AG08395 (cell line): ENCODE measurements at regions not wholly inside any gene's neighbourhood (a gene's known extent, or its start where the extent isn't known, plus 50 kb on each side); places are given as distances from the start of the nearest gene placed in this dataset.

Experiments used
- DNase-seq: peaks from one replicate; pipeline ENCODE4 v3.0.0; 2012; ENCODE audit warnings: mixed read lengths, low spot score

GRCh38 chr3:182725372-182726251 lies 67.7 kb upstream of the ATP11B start:
- peak; percentile 12 for DNase-seq

GRCh38 chr3:182726258-182727142 lies 66.8 kb upstream of the ATP11B start:
- no peak for DNase-seq

- no peak for DNase-seq
These were observed 65.1 kb upstream of the ATP11B start for GRCh38 chr3:182728238-182728637.

GRCh38 chr3:182729903-182730674 lies 63.2 kb upstream of the ATP11B start:
- DNase-seq = no peak

- no peak for DNase-seq
These were observed 62.6 kb upstream of the ATP11B start for GRCh38 chr3:182730675-182731042.

- no peak for DNase-seq
These were observed 61.5 kb upstream of the ATP11B start for GRCh38 chr3:182731764-182732163.

- no peak for DNase-seq
These were observed 60.9 kb upstream of the ATP11B start for GRCh38 chr3:182732232-182733015.

GRCh38 chr3:182735672-182736071 lies 57.6 kb upstream of the ATP11B start:
- DNase-seq = peak; percentile 34

- no peak for DNase-seq
These were observed 55.5 kb upstream of the ATP11B start for GRCh38 chr3:182737825-182738224.

GRCh38 chr3:182738583-182739411 lies 54.5 kb upstream of the ATP11B start:
- no peak for DNase-seq

- no peak for DNase-seq
These were observed 53.7 kb upstream of the ATP11B start for GRCh38 chr3:182739619-182740018.

- no peak for DNase-seq
These were observed 52.6 kb upstream of the ATP11B start for GRCh38 chr3:182740710-182741109.

- DNase-seq = no peak
These were observed 52.1 kb upstream of the ATP11B start for GRCh38 chr3:182741214-182741613.
